ENCODE measurements at regions not wholly inside any gene's neighbourhood (a gene's known extent, or its start where the extent isn't known, plus 50 kb on each side); places are given as distances from the start of the nearest gene placed in this dataset.
A peak's percentile ranks its signal among the peaks of the same experiment; 100 is the strongest.

DNA sequence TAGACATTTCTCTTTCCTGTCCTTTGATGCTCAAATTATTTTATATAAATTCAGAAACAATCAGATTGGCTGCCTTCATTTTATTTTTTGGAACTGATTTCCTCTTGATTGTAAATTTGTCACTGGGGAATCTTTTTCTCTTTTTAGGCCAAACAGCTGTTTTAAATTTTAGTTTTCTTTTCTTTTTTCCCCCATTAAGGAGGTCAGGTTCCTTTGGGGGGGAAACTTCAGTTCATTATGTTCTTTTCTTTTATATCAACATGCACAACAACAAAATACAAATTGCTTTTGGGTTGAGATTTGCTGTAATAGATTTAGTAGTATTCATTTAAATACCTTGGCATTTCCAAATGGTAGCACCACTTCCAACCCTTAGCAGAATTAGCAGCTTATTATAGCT is 264.8 kb upstream of the SPRY2 start:
- Histone ChIP-seq H3K9ac (ENCODE audit: low read depth, low read length) (no peak overlapping the region), H3K4me2 (ENCODE audit: low read length) (no peak overlapping the region), H3K27me3 (ENCODE audit: control insufficient read depth, insufficient read depth, low read length) (no peaks in the 10 kb centered on the region), H3K36me3 (ENCODE audit: insufficient read depth, low read length) (no peaks in the 10 kb centered on the region), H3K4me3 (ENCODE audit: low read length) (no peak overlapping the region), H3K9me3 (replicated peaks; ENCODE audit: low read length) (no peaks in the 10 kb centered on the region), H3K4me1 (ENCODE audit: control insufficient read depth, insufficient read depth, low read length) (no peaks in the 10 kb centered on the region)

DNA sequence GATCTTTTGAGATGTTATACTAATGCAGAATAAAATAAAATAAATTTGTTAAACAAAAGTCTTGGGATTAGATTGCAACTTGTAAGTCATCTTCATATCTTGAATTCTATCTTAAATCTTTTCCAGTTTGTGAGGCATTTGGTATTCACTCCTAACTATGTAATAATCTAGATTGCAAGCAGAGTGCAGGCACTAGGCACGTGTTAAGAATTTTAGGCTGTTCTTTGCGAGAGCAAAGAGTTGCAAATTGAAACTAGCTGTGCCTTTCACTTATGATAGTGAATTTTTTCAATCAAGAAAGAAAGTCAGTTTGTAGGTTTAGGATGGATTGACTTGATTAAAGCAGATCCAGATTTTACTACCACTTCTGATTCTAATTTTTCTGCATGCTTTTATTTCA is 264.1 kb upstream of the SPRY2 start:
- no peak overlapping the region for H3K4me2 ChIP-seq (ENCODE audit: low read length)
- no peaks in the 10 kb centered on the region for H3K27me3 ChIP-seq (ENCODE audit: control insufficient read depth, insufficient read depth, low read length)
- H3K4me3 ChIP-seq (ENCODE audit: low read length) = no peak overlapping the region
- H3K4me1 ChIP-seq (ENCODE audit: control insufficient read depth, insufficient read depth, low read length) = no peaks in the 10 kb centered on the region
- no peaks in the 10 kb centered on the region for H3K36me3 ChIP-seq (ENCODE audit: insufficient read depth, low read length)
- no peak overlapping the region for H3K9ac ChIP-seq (ENCODE audit: low read depth, low read length)
- no peaks in the 10 kb centered on the region for H3K9me3 ChIP-seq (replicated peaks; ENCODE audit: low read length)

DNA sequence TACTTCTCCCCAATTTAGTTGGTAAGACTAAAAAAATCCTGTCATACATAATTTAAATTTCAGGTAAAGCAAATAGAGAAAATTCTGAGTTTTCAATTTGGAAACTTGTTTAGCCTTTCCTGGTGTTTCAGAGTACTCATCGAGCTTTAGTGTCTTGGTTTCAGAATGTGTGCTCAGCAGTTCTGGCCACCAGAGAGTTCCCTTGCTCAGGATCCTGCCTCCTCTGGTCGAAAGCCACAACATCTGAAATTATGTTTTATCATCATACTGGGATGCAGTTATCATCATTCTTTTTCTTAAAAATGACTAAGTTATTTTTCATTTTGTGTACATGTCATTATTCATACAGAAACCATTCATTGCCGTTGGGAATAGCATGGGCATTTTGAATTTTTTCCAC is 263.2 kb upstream of the SPRY2 start:
- Histone ChIP-seq H3K36me3 (ENCODE audit: insufficient read depth, low read length) (no peaks in the 10 kb centered on the region), H3K9ac (ENCODE audit: low read depth, low read length) (no peak overlapping the region), H3K9me3 (replicated peaks; ENCODE audit: low read length) (no peaks in the 10 kb centered on the region), H3K4me2 (ENCODE audit: low read length) (peak overlapping the region; percentile 26), H3K4me3 (ENCODE audit: low read length) (no peak overlapping the region), H3K4me1 (ENCODE audit: control insufficient read depth, insufficient read depth, low read length) (no peaks in the 10 kb centered on the region), H3K27me3 (ENCODE audit: control insufficient read depth, insufficient read depth, low read length) (no peaks in the 10 kb centered on the region)

DNA sequence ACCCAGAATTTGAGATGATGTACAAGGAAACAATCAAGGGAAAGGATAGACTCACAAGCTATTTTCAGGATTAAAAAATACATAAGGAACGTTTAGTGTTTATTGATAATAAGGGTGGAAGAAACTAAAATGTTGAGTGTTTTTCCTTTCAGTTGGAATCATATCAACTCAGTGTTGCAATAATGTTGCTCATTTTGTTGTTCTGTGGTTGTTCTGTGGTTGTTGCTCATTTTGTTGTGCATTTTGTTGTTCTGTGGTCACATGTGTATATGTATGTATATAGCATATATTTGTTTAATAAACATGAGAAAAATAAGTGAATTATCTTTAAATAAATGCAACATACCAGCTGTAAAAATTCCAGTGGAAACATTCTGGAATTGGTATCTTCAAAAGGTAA is 262.4 kb upstream of the SPRY2 start:
- Histone ChIP-seq H3K4me1 (ENCODE audit: control insufficient read depth, insufficient read depth, low read length) (no peaks in the 10 kb centered on the region), H3K9me3 (replicated peaks; ENCODE audit: low read length) (no peaks in the 10 kb centered on the region), H3K9ac (ENCODE audit: low read depth, low read length) (no peak overlapping the region), H3K4me3 (ENCODE audit: low read length) (no peak overlapping the region), H3K36me3 (ENCODE audit: insufficient read depth, low read length) (no peaks in the 10 kb centered on the region), H3K4me2 (ENCODE audit: low read length) (no peak overlapping the region), H3K27me3 (ENCODE audit: control insufficient read depth, insufficient read depth, low read length) (no peaks in the 10 kb centered on the region)

DNA sequence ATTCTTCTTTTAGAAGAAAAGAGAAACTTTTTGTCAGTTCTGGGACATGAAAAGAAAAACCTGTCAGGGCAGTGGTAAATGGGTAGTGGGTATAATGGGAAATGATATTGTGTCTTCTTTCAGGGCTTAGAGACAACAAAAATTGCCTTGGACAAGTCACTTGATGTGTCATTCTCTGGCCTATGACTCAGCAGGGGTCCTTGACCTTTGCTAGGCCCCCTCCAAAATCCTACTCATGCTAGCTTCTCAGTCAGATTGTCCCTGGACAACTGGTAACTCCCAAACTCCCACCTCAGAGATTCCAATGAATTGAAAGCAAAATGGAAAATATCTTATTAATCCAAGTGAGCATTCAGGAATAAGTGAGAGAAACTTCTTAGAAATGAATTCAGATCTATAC is 258.8 kb upstream of the SPRY2 start:
- Histone ChIP-seq H3K9ac (ENCODE audit: low read depth, low read length) (no peak overlapping the region), H3K4me2 (ENCODE audit: low read length) (no peak overlapping the region), H3K9me3 (replicated peaks; ENCODE audit: low read length) (no peaks in the 10 kb centered on the region), H3K4me1 (ENCODE audit: control insufficient read depth, insufficient read depth, low read length) (no peaks in the 10 kb centered on the region), H3K4me3 (ENCODE audit: low read length) (no peak overlapping the region), H3K36me3 (ENCODE audit: insufficient read depth, low read length) (no peaks in the 10 kb centered on the region), H3K27me3 (ENCODE audit: control insufficient read depth, insufficient read depth, low read length) (no peaks in the 10 kb centered on the region)

DNA sequence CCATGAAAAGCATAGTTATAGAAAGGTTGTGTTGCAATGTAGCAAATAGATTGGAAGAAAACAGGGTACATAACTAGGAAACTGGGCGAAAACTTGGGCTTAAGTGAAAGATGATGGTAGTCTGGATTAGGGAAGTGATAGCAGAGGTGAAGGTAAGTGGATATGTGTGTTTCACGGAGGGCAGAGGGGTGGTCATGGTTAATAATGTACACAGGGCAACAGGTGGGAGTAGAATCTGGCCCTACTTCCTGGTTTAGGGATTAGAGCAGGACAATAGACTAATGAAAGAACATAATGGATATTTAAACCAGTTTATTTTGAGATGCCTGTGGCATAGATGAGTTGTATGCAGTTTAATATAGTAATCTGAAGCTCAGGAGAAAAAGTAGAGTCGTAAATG is 257.3 kb upstream of the SPRY2 start:
- Histone ChIP-seq H3K4me2 (ENCODE audit: low read length) (no peak overlapping the region), H3K4me3 (ENCODE audit: low read length) (no peak overlapping the region), H3K4me1 (ENCODE audit: control insufficient read depth, insufficient read depth, low read length) (no peaks in the 10 kb centered on the region), H3K36me3 (ENCODE audit: insufficient read depth, low read length) (no peaks in the 10 kb centered on the region), H3K9ac (ENCODE audit: low read depth, low read length) (no peak overlapping the region), H3K27me3 (ENCODE audit: control insufficient read depth, insufficient read depth, low read length) (no peaks in the 10 kb centered on the region), H3K9me3 (replicated peaks; ENCODE audit: low read length) (no peaks in the 10 kb centered on the region)

DNA sequence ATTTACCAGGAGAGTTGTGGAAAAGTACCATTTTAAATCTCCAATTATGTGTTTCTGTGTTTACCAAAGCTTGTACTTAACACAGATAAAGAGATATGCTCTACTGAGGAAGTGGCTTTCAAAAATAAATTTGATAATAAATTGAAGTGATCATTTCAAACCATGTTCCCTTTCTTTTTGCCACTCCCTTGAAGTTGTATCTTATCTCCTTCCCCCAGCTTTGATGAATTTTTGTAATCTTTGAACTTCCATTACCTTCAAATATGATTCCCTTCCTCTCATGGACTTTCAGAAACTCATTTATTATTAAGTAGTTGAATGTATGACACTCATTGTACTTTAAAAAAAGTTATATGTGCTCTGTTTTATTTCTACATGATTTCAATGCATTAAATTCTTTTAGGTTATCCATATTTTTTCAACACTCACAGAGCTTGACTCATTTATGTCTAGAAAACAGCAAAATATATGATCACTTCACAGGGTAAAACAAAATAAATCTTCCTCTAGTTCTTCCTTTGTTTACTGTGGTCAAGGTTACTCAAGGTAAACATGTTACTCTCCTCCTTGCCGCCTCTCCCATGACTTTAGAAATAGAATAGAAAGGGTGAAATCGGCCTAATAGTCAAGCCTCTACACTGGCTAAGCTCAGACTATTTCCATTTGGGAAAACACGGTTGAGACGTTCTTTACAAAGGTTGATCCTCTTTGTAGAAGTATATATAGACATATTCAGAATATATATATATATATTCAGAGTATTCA is 251.2 kb upstream of the SPRY2 start:
- H3K9ac ChIP-seq (ENCODE audit: low read depth, low read length) = no peak overlapping the region
- H3K27me3 ChIP-seq (ENCODE audit: control insufficient read depth, insufficient read depth, low read length) = no peaks in the 10 kb centered on the region
- no peaks in the 10 kb centered on the region for H3K36me3 ChIP-seq (ENCODE audit: insufficient read depth, low read length)
- no peaks in the 10 kb centered on the region for H3K9me3 ChIP-seq (replicated peaks; ENCODE audit: low read length)
- no peak overlapping the region for H3K4me3 ChIP-seq (ENCODE audit: low read length)
- H3K4me2 ChIP-seq (ENCODE audit: low read length) = no peak overlapping the region
- no peaks in the 10 kb centered on the region for H3K4me1 ChIP-seq (ENCODE audit: control insufficient read depth, insufficient read depth, low read length)

DNA sequence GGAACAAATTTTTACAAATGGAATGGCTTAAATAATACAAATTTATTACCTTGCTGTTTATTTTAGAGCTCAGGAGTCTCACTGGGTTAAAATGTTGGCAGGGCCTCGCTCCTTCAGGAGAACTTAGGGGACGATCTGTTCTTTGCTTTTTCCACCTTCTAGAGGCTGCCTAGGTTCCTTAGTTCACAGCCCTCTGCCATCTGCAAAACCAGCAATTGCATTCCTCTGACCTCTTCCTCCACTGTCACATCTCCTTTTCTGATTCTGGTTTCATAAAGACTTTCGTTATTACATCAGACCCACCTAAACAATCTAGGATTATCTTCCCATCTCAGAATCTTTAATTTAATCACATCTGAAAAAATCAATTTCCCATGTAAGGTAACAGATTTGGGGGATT is 249.6 kb upstream of the SPRY2 start:
- Histone ChIP-seq H3K9ac (ENCODE audit: low read depth, low read length) (no peak overlapping the region), H3K4me2 (ENCODE audit: low read length) (no peak overlapping the region), H3K36me3 (ENCODE audit: insufficient read depth, low read length) (no peaks in the 10 kb centered on the region), H3K4me1 (ENCODE audit: control insufficient read depth, insufficient read depth, low read length) (no peaks in the 10 kb centered on the region), H3K4me3 (ENCODE audit: low read length) (no peak overlapping the region), H3K9me3 (replicated peaks; ENCODE audit: low read length) (no peaks in the 10 kb centered on the region), H3K27me3 (ENCODE audit: control insufficient read depth, insufficient read depth, low read length) (no peaks in the 10 kb centered on the region)

DNA sequence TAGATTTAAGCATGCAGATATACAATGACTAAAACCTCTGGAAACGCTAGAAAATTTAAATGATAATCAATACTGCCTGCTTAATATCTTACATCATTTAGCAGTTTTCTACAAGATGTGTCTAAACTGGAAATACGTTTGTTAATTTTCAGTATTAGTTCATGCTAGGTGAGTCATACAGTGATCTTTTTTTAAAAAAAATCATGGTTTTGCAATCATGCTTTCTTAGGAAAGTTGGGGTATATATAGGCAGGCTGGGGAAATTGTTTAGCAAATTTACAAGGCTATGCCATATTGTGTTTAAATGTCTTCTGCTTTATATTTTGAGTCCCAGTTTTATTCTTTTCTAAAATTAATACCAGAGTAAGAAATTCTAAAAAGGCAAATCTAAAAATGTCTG is 245.4 kb upstream of the SPRY2 start:
- no peaks in the 10 kb centered on the region for H3K4me1 ChIP-seq (ENCODE audit: control insufficient read depth, insufficient read depth, low read length)
- no peaks in the 10 kb centered on the region for H3K36me3 ChIP-seq (ENCODE audit: insufficient read depth, low read length)
- H3K27me3 ChIP-seq (ENCODE audit: control insufficient read depth, insufficient read depth, low read length) = no peaks in the 10 kb centered on the region
- H3K4me2 ChIP-seq (ENCODE audit: low read length) = no peak overlapping the region
- no peaks in the 10 kb centered on the region for H3K9me3 ChIP-seq (replicated peaks; ENCODE audit: low read length)
- no peak overlapping the region for H3K4me3 ChIP-seq (ENCODE audit: low read length)
- no peak overlapping the region for H3K9ac ChIP-seq (ENCODE audit: low read depth, low read length)

DNA sequence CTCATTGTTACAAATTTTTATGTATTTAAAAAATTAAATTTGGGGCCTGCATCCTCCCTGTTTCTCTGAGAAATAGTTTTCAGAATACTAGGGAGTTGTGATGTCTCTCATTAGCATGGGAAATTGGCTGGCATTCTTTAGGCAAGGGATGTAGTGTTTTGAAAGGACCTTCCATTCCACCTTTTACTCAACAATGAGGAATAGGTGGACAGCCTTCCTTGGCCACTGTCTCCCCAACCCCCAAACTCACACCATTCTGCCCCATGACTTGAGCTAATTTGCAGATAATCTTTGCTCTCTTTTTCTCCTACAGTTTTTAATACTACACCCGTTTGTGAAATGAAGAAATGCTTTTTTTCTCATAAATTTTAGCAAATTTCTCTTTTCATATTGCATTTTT is 244.6 kb upstream of the SPRY2 start:
- Histone ChIP-seq H3K4me1 (ENCODE audit: control insufficient read depth, insufficient read depth, low read length) (no peaks in the 10 kb centered on the region), H3K36me3 (ENCODE audit: insufficient read depth, low read length) (no peaks in the 10 kb centered on the region), H3K4me2 (ENCODE audit: low read length) (no peak overlapping the region), H3K9me3 (replicated peaks; ENCODE audit: low read length) (no peaks in the 10 kb centered on the region), H3K9ac (ENCODE audit: low read depth, low read length) (no peak overlapping the region), H3K4me3 (ENCODE audit: low read length) (no peak overlapping the region), H3K27me3 (ENCODE audit: control insufficient read depth, insufficient read depth, low read length) (no peaks in the 10 kb centered on the region)

DNA sequence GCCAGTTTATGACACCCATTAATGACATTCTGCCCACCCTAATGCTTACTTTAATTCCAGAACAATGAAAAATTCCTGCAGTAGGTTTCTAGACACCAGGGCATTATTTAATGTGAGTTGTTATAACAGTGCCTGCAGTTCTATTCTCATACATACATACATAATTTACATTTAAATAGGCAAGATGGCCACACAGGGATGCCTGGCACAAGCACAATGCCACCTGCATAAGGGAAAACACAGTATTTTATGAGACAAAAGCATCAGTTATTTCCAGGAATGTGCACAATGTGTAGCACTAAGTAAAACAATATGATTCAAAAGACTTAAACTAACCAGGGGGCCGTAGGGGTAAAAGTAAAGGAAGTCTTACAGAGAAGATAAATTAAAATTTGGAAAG is 243.9 kb upstream of the SPRY2 start:
- no peak overlapping the region for H3K9ac ChIP-seq (ENCODE audit: low read depth, low read length)
- H3K9me3 ChIP-seq (replicated peaks; ENCODE audit: low read length) = no peaks in the 10 kb centered on the region
- no peaks in the 10 kb centered on the region for H3K27me3 ChIP-seq (ENCODE audit: control insufficient read depth, insufficient read depth, low read length)
- H3K4me1 ChIP-seq (ENCODE audit: control insufficient read depth, insufficient read depth, low read length) = no peaks in the 10 kb centered on the region
- H3K4me2 ChIP-seq (ENCODE audit: low read length) = no peak overlapping the region
- no peaks in the 10 kb centered on the region for H3K36me3 ChIP-seq (ENCODE audit: insufficient read depth, low read length)
- no peak overlapping the region for H3K4me3 ChIP-seq (ENCODE audit: low read length)

DNA sequence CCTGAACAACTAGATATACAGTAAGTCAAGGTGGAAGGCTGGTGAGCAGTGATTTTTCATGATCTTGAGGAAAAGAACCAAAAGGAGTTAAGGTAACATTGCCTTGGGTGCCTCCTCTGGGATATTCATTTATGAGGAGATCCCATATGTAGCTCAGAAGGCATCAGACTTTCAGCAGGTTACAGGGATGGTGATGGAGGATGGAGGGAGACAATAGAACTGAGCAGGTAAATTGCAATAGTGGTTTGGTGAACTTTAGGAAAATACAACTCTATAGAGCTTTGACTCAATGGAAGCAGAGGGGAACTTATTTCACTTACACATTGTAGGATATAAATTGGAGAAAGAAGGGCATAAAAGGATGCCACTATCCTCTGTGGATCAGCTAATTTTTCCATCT is 243.4 kb upstream of the SPRY2 start:
- no peaks in the 10 kb centered on the region for H3K27me3 ChIP-seq (ENCODE audit: control insufficient read depth, insufficient read depth, low read length)
- no peaks in the 10 kb centered on the region for H3K36me3 ChIP-seq (ENCODE audit: insufficient read depth, low read length)
- no peak overlapping the region for H3K4me3 ChIP-seq (ENCODE audit: low read length)
- no peaks in the 10 kb centered on the region for H3K9me3 ChIP-seq (replicated peaks; ENCODE audit: low read length)
- no peak overlapping the region for H3K4me2 ChIP-seq (ENCODE audit: low read length)
- no peaks in the 10 kb centered on the region for H3K4me1 ChIP-seq (ENCODE audit: control insufficient read depth, insufficient read depth, low read length)
- H3K9ac ChIP-seq (ENCODE audit: low read depth, low read length) = no peak overlapping the region

All from skeletal muscle satellite cell (primary cell).